Umbilical cord (tissue), 1 donor: ENCODE measurements at regions not wholly inside any gene's neighbourhood (a gene's known extent, or its start where the extent isn't known, plus 50 kb on each side); places are given as distances from the start of the nearest gene placed in this dataset.

Experiments used
- DNase-seq: peaks from one replicate; pipeline ENCODE4 v3.0.0-alpha.2; 2015; ENCODE audit warnings: low spot score

GRCh38 chr7:124349443-124349842 lies 316.6 kb upstream of the TMEM229A start:
- DNase-seq, result no peak

GRCh38 chr7:124338861-124339260 lies 306.0 kb upstream of the TMEM229A start:
- DNase-seq, result no peak

GRCh38 chr7:124330731-124331407 lies 298.0 kb upstream of the TMEM229A start:
- no peak for DNase-seq

- DNase-seq, result no peak
These were observed 295.9 kb upstream of the TMEM229A start for GRCh38 chr7:124328774-124329173.

GRCh38 chr7:124324262-124324661 lies 291.4 kb upstream of the TMEM229A start:
- DNase-seq, result no peak

- no peak for DNase-seq
These were observed 290.7 kb upstream of the TMEM229A start for GRCh38 chr7:124323597-124323996.

GRCh38 chr7:124322561-124322960 lies 289.7 kb upstream of the TMEM229A start:
- DNase-seq, result no peak

GRCh38 chr7:124318721-124319450 lies 286.0 kb upstream of the TMEM229A start:
- DNase-seq, result no peak

GRCh38 chr7:124310934-124311390 lies 278.1 kb upstream of the TMEM229A start:
- DNase-seq, result no peak

- no peak for DNase-seq
These were observed 275.5 kb upstream of the TMEM229A start for GRCh38 chr7:124308384-124308783.

GRCh38 chr7:124295289-124295688 lies 262.4 kb upstream of the TMEM229A start:
- DNase-seq, result no peak

GRCh38 chr7:124284937-124285336 lies 252.1 kb upstream of the TMEM229A start:
- no peak for DNase-seq

- DNase-seq, result peak; percentile 73
These were observed 243.2 kb upstream of the TMEM229A start for GRCh38 chr7:124276005-124276622.

- peak; percentile 4 for DNase-seq
These were observed 242.5 kb upstream of the TMEM229A start for GRCh38 chr7:124275411-124275810.

GRCh38 chr7:124269774-124270173 lies 236.9 kb upstream of the TMEM229A start:
- DNase-seq, result no peak

GRCh38 chr7:124267154-124267553 lies 234.3 kb upstream of the TMEM229A start:
- no peak for DNase-seq

- no peak for DNase-seq
These were observed 230.5 kb upstream of the TMEM229A start for GRCh38 chr7:124263232-124263827.

GRCh38 chr7:124261710-124262109 lies 228.8 kb upstream of the TMEM229A start:
- DNase-seq, result no peak

- peak; percentile 59 for DNase-seq
These were observed 224.9 kb upstream of the TMEM229A start for GRCh38 chr7:124257638-124258308.

GRCh38 chr7:124255041-124255655 lies 222.3 kb upstream of the TMEM229A start:
- peak; percentile 15 for DNase-seq

- no peak for DNase-seq
These were observed 221.5 kb upstream of the TMEM229A start for GRCh38 chr7:124254396-124254795.
